ENCODE measurements at regions not wholly inside any gene's neighbourhood (a gene's known extent, or its start where the extent isn't known, plus 50 kb on each side); places are given as distances from the start of the nearest gene placed in this dataset.

- ATAC-seq = peak; percentile 79
- H3K27ac ChIP-seq = peak overlapping the region; percentile 71
Observed at GRCh38 chr2:64727013-64727767, 73.5 kb upstream of the SERTAD2 start.

DNA sequence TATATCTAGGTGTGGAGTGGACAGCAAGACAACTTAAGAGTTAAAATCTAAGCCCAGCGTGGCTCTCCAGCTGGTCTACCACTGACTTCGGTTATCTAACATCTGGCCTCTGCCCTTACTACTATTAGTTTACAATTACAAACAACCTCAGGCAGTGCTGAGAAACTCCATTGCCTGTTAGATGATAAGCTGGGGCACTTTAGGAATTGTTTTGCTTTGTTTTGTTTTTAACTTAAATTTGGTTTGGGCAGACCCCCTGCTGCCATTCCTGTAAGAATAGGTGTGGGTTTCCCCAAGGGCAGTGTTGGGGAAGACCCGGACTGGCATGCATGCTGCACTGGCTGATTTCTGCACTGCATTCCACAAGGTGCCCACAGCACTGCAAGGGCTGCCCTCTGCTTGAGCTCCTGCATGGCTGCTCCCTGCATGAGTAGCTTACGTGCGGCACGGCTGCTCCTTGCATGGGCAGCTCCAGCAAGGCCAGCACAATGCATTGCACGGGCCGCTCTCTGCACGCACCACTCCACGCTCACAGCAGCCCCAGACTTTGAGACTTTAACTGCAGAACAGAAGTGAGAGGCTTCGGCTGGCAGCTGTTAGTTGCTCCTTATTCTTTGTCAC, 74.2 kb upstream of the SERTAD2 start:
- intact Hi-C loops (cut with DNase I) = no loop called here
- Histone ChIP-seq H3K36me3 (no peaks in the 10 kb centered on the region), H3K27ac (peak overlapping the region; percentile 71), H3K9me3 (no peaks in the 10 kb centered on the region), H3K4me3 (no peak overlapping the region), H3K27me3 (no peaks in the 10 kb centered on the region), H3K4me1 (peaks cover 33% of the 10 kb centered on the region)
- no peak for ATAC-seq
- DNase-seq = no peak
- TF ChIP-seq, protein P1, sequence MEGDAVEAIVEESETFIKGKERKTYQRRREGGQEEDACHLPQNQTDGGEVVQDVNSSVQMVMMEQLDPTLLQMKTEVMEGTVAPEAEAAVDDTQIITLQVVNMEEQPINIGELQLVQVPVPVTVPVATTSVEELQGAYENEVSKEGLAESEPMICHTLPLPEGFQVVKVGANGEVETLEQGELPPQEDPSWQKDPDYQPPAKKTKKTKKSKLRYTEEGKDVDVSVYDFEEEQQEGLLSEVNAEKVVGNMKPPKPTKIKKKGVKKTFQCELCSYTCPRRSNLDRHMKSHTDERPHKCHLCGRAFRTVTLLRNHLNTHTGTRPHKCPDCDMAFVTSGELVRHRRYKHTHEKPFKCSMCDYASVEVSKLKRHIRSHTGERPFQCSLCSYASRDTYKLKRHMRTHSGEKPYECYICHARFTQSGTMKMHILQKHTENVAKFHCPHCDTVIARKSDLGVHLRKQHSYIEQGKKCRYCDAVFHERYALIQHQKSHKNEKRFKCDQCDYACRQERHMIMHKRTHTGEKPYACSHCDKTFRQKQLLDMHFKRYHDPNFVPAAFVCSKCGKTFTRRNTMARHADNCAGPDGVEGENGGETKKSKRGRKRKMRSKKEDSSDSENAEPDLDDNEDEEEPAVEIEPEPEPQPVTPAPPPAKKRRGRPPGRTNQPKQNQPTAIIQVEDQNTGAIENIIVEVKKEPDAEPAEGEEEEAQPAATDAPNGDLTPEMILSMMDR (IDR thresholded peaks at IDR 0.05) = no peak

More at GRCh38 chr2:64727013-64727767, 73.5 kb upstream of the SERTAD2 start:
- TF ChIP-seq, protein P1 (IDR thresholded peaks at IDR 0.05) = no peak
- H3K9me3 ChIP-seq = no peaks in the 10 kb centered on the region
- H3K36me3 ChIP-seq = no peaks in the 10 kb centered on the region
- H3K4me1 ChIP-seq = peaks cover 33% of the 10 kb centered on the region
- H3K4me3 ChIP-seq = no peak overlapping the region
- intact Hi-C loops (cut with DNase I) = no loop called here
- no peaks in the 10 kb centered on the region for H3K27me3 ChIP-seq
- DNase-seq = no peak

DNA sequence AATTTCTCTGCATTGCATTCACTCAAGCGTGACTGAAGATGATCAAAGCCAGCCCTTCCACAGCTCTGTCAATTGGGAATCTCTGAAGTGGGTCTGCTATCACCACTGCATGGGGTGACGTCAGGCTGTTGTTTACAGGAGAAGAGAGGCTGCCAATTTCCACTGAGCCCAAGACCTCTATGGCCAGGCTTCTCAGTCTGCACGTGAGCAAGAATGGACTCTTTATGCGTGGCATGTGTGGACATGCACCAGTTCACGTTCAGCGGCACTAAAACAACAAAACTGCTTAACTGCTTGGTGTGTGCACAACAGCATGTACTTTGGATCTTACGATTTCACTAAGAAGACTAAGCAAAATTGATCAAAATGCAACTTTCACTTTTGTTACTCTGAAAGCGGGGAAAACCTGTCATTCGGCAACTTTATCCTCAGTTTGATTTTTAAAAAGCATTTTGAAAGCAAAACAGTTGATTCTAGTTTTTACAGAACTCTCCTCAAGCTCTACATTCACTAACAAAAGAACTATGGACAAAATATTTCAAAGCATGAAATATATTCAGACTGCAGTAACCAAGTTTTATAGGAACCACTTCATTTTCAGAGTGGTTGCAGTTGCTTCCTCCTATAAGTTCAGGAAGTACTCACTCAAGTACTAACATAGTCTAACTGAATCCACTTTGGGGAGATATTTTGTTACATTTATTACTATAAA, 77.0 kb upstream of the SERTAD2 start:
- peak overlapping the region; percentile 42 for H3K4me3 ChIP-seq
- peaks cover 33% of the 10 kb centered on the region for H3K4me1 ChIP-seq
- peak; percentile 68 for DNase-seq
- no peaks in the 10 kb centered on the region for H3K9me3 ChIP-seq
- TF ChIP-seq, protein P1 (IDR thresholded peaks at IDR 0.05) = no peak
- intact Hi-C loops (cut with DNase I) = no loop called here
- H3K36me3 ChIP-seq = no peaks in the 10 kb centered on the region
- ATAC-seq = peak; percentile 89
- no peaks in the 10 kb centered on the region for H3K27me3 ChIP-seq
- peak overlapping the region; percentile 78 for H3K27ac ChIP-seq

- no peak for ATAC-seq
- intact Hi-C loops (cut with DNase I) = no loop called here
- H3K4me1 ChIP-seq = peaks cover 30% of the 10 kb centered on the region
- DNase-seq = no peak
- H3K4me3 ChIP-seq = peak overlapping the region; percentile 42
- no peaks in the 10 kb centered on the region for H3K27me3 ChIP-seq
- H3K9me3 ChIP-seq = no peaks in the 10 kb centered on the region
- no peaks in the 10 kb centered on the region for H3K36me3 ChIP-seq
- peak overlapping the region; percentile 78 for H3K27ac ChIP-seq
- TF ChIP-seq, protein P1 (IDR thresholded peaks at IDR 0.05) = no peak
Observed at GRCh38 chr2:64731263-64731643, 77.5 kb upstream of the SERTAD2 start.

GRCh38 chr2:64731746-64732145, 78.0 kb upstream of the SERTAD2 start:
- H3K36me3 ChIP-seq = no peaks in the 10 kb centered on the region
- peaks cover 25% of the 10 kb centered on the region for H3K4me1 ChIP-seq
- DNase-seq = no peak
- no peak overlapping the region for H3K4me3 ChIP-seq
- intact Hi-C loops (cut with DNase I) = no loop called here
- peak; percentile 65 for ATAC-seq
- no peaks in the 10 kb centered on the region for H3K9me3 ChIP-seq
- TF ChIP-seq, protein P1 (IDR thresholded peaks at IDR 0.05) = no peak
- no peaks in the 10 kb centered on the region for H3K27me3 ChIP-seq
- H3K27ac ChIP-seq = peak overlapping the region; percentile 78

Measured in upper lobe of right lung (tissue), 1 donor.